Keratinocyte (primary cell): ENCODE measurements at regions not wholly inside any gene's neighbourhood (a gene's known extent, or its start where the extent isn't known, plus 50 kb on each side); places are given as distances from the start of the nearest gene placed in this dataset.

Experiments used
- CTCF ChIP-seq, 3 experiments: IDR thresholded peaks in 1 of 3; conservative IDR thresholded peaks in 1 of 3; optimal IDR thresholded peaks in 1 of 3; 2 replicates in 2 of 3; 3 replicates in 1 of 3; pipeline versions ENCODE3 to v1.5.1; 2011; ENCODE audit warnings: low read length in 3 of 3, mild to moderate bottlenecking in 3 of 3, moderate library complexity in 2 of 3, control low read depth in 1 of 3, inconsistent platforms in 1 of 3; ENCODE audit not compliant: insufficient read depth in 2 of 3; ENCODE audit errors: extremely low read depth in 1 of 3
- EZH2 ChIP-seq: IDR thresholded peaks from one replicate; pipeline ENCODE4 v1.6.1; 2012; ENCODE audit warnings: inconsistent platforms, mild to moderate bottlenecking, low read length, moderate library complexity

GRCh38 chr4:31185014-31185585, 464.9 kb downstream of the PCDH7 start:
- no peak for TF ChIP-seq CTCF (optimal IDR thresholded peaks at IDR 0.05 in 1 of 3, IDR thresholded peaks at IDR 0.05 in 1 of 3, conservative IDR thresholded peaks at IDR 0.05 in 1 of 3; ENCODE audit: extremely low read depth in 1 of 3, insufficient read depth in 2 of 3, low read length in 3 of 3)
- no peak for TF ChIP-seq EZH2
